ENCODE measurements at regions not wholly inside any gene's neighbourhood (a gene's known extent, or its start where the extent isn't known, plus 50 kb on each side); places are given as distances from the start of the nearest gene placed in this dataset.
"Not testable (repeated sequence)": the region's sequence is repeated elsewhere in the genome, so short reads cannot be mapped to it uniquely, and the experiment has no call there.

GRCh38 chr3:27616031-27616430 is 106.1 kb downstream of the EOMES start:
- DNase-seq (ENCODE audit: low read depth), result peak; percentile 62
- TF ChIP-seq CTCF (conservative IDR thresholded peaks at IDR 0.05; ENCODE audit: low read length), result no peak
- no peak overlapping the region for H3K4me3 ChIP-seq (ENCODE audit: low read length)

DNA sequence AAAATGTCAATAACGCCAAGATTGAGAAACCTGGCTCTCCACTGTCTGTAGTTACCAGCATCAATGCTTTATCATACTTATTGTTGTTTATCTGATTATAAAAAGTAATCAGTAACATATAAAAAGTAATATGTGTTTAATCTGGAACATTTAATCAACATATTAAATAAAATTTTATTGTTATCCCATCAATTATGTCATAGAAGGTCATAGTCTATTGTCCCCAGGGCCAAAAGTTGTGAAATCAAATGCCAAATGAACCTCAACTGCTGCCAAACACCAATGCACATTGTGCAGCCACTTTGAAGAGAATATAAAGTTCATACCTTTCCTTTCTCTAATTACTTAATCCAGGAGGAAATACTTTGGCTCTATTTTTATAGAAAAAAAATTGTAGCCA is 106.6 kb downstream of the EOMES start:
- peak; percentile 15 for DNase-seq (ENCODE audit: low read depth)
- H3K4me3 ChIP-seq (ENCODE audit: low read length), result no peak overlapping the region
- no peak for TF ChIP-seq CTCF (conservative IDR thresholded peaks at IDR 0.05; ENCODE audit: low read length)

DNA sequence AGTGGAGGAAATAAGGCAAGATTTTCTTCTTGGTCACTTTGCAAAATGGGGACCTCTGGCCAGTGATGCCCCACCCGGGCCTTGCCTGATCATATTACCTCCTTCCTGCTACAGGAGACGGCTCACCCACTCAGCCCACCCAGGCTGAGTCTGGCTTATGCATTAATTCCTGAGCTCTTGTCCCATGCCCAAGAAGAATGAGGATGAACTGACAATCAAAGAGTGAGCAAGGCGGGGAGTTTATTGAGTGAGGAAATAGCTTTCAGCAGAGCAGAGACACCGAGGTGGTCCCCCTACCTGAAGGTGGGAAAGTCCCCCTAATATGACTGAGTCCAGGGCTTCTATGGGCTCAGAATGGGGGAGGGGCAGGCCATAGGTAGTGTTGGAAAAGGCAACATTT is 107.5 kb downstream of the EOMES start:
- TF ChIP-seq CTCF (conservative IDR thresholded peaks at IDR 0.05; ENCODE audit: low read length), result no peak
- no peak overlapping the region for H3K4me3 ChIP-seq (ENCODE audit: low read length)
- DNase-seq (ENCODE audit: low read depth), result no peak

GRCh38 chr3:27613846-27614500 is 108.2 kb downstream of the EOMES start:
- no peak overlapping the region for H3K4me3 ChIP-seq (ENCODE audit: low read length)
- peak; percentile 58 for DNase-seq (ENCODE audit: low read depth)
- TF ChIP-seq CTCF (conservative IDR thresholded peaks at IDR 0.05; ENCODE audit: low read length), result no peak

DNA sequence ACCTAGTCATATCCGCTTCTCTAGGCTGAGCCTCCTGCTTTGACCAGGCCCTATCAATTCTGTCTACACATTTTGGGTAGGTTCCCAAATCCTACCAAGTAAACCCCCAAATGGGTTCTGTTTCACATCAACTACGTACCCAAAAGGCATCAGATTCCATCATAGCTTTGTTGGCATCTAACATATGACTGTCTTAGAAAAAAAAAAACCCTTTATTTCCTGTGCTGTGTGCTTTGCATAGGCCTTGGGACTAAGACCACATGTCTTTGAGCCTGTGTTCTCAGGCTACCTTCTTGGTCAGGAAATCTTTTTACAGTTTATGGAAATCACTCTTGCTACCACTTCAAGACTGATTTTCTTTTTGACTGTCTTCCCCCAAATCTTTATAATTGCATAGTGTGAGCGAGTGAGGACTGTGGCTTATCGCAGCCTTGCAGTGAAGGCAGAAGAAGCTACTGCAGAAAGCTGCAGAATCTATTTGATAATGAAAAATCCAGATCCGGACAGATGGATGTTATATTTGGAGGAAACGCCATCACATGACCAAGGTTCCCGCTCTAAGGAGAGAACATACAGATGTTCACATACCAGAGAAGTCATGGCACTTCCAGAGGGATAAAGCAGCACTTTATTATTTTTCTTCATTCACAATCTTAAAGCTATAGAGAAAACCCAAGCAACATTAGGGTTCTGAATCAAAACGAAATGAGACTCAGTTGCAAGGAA is 111.2 kb downstream of the EOMES start:
- no peak overlapping the region for H3K4me3 ChIP-seq (ENCODE audit: low read length)
- no peak for TF ChIP-seq CTCF (conservative IDR thresholded peaks at IDR 0.05; ENCODE audit: low read length)

GRCh38 chr3:27607370-27607769 is 114.8 kb downstream of the EOMES start:
- H3K4me3 ChIP-seq (ENCODE audit: low read length), result no peak overlapping the region
- DNase-seq (ENCODE audit: low read depth), result peak; percentile 55
- no peak for TF ChIP-seq CTCF (conservative IDR thresholded peaks at IDR 0.05; ENCODE audit: low read length)

More for the DNA sequence above, 111.2 kb downstream of the EOMES start:
- no peak for DNase-seq (ENCODE audit: low read depth)

DNA sequence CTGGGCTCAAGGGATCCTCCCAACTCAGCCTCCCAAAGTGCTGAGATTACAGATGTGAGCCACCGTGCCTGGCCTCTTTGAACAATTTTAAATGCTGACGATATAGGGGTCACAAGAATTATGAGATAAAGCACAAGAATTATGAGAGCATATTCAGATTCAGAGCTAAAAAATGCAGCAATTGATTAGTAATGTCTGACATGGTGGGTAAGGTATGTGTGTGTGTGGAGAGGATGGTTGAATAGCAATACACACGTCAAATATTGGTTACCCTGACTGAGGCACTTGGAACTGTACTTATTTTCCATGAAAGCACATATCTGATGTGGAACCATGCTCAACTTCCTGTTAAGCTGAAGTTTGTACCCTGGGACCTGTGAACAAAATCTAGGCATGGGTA is 115.6 kb downstream of the EOMES start:
- DNase-seq (ENCODE audit: low read depth), result peak; percentile 69
- H3K4me3 ChIP-seq (ENCODE audit: low read length), result no peak overlapping the region
- TF ChIP-seq CTCF (conservative IDR thresholded peaks at IDR 0.05; ENCODE audit: low read length), result no peak

GRCh38 chr3:27601311-27601710 is 117.1 kb upstream of the SLC4A7 start:
- not testable (repeated sequence) for H3K4me3 ChIP-seq (ENCODE audit: low read length); DNase-seq (ENCODE audit: low read depth)

DNA sequence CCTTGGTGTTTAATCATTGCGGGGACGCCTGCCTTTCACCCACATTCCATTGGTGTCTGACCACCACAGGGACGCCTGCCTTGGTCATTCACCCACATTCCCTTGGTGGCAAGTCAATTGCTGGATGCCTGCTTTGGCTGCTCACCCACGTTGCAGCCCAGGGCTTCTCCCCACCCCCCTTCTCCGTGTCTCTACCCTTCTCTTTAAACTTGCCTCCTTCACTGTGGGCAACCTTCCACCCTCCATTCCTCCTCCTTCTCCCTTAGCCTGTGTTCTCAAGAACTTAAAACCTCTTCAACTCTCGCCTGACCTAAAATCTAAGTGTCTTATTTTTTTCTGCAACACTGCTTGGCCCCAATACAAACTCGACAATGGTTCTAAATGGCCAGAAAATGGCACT is 115.6 kb upstream of the SLC4A7 start:
- DNase-seq (ENCODE audit: low read depth); H3K4me3 ChIP-seq (ENCODE audit: low read length): not testable (repeated sequence)
